Cerebellar cortex (tissue), 1 donor: ENCODE measurements at regions not wholly inside any gene's neighbourhood (a gene's known extent, or its start where the extent isn't known, plus 50 kb on each side); places are given as distances from the start of the nearest gene placed in this dataset.
A peak's percentile ranks its signal among the peaks of the same experiment; 100 is the strongest.
"Not testable (repeated sequence)": the region's sequence is repeated elsewhere in the genome, so short reads cannot be mapped to it uniquely, and the experiment has no call there.

Experiments
- DNase-seq: peaks from one replicate; pipeline ENCODE4 v3.0.0-alpha.2; 2015; ENCODE audit warnings: low spot score

GRCh38 chr1:175265091-175265490 lies 72.5 kb upstream of the KIAA0040 start:
- DNase-seq: no peak

- DNase-seq: no peak
Observed at GRCh38 chr1:175262621-175263020, 70.0 kb upstream of the KIAA0040 start.

- not testable (repeated sequence) for DNase-seq
Observed at GRCh38 chr1:175256246-175256645, 63.7 kb upstream of the KIAA0040 start.

- DNase-seq: no peak
Observed at GRCh38 chr1:175254190-175254589, 61.6 kb upstream of the KIAA0040 start.

- DNase-seq: no peak
Observed at GRCh38 chr1:175252561-175252960, 60.0 kb upstream of the KIAA0040 start.

- no peak for DNase-seq
Observed at GRCh38 chr1:175250027-175250426, 57.5 kb upstream of the KIAA0040 start.

- not testable (repeated sequence) for DNase-seq
Observed at GRCh38 chr1:175248036-175248435, 55.5 kb upstream of the KIAA0040 start.

GRCh38 chr1:175247056-175247455 lies 54.5 kb upstream of the KIAA0040 start:
- peak; percentile 80 for DNase-seq

- no peak for DNase-seq
Observed at GRCh38 chr1:175245324-175245723, 52.7 kb upstream of the KIAA0040 start.

- no peak for DNase-seq
Observed at GRCh38 chr1:175244206-175244605, 51.6 kb upstream of the KIAA0040 start.
